ENCODE measurements at regions not wholly inside any gene's neighbourhood (a gene's known extent, or its start where the extent isn't known, plus 50 kb on each side); places are given as distances from the start of the nearest gene placed in this dataset.

- Histone ChIP-seq H3K27me3 (peaks cover 2% of the 10 kb centered on the region), H3K9me2 (replicated peaks; ENCODE audit: insufficient read depth) (no peaks in the 10 kb centered on the region), H4K20me1 (ENCODE audit: insufficient read depth, poor library complexity, severe bottlenecking) (no peaks in the 10 kb centered on the region), H2AFZ (no peak overlapping the region), H3K4me2 (no peak overlapping the region), H3K79me2 (no peaks in the 10 kb centered on the region), H3K27ac (no peak overlapping the region), H3K4me1 (ENCODE audit: insufficient read depth) (peaks cover 16% of the 10 kb centered on the region), H3K36me3 (replicated peaks; ENCODE audit: insufficient read depth, low read depth) (no peaks in the 10 kb centered on the region), H3K4me3 (no peak overlapping the region), H3K9me3 (ENCODE audit: low read depth) (no peaks in the 10 kb centered on the region)
- 96% methylated on average over 5 of the region's 5 CpGs for WGBS (ENCODE audit: low lambda C conversion rate, missing lambda C conversion rate)
- no peak for DNase-seq (ENCODE audit: low spot score)
- TF ChIP-seq CTCF (IDR thresholded peaks at IDR 0.05; ENCODE audit: poor library complexity) = no peak
- TF ChIP-seq EZH2phosphoT487 (IDR thresholded peaks at IDR 0.05; ENCODE audit: low read depth, severe bottlenecking, unreplicated experiment) = no peak
- no peak for TF ChIP-seq EZH2 (IDR thresholded peaks at IDR 0.05; ENCODE audit: borderline replicate concordance)
Observed at GRCh38 chr5:159788835-159789331, 127.4 kb upstream of the ADRA1B start.

- 40% methylated on average over 2 of the region's 2 CpGs for WGBS (ENCODE audit: low lambda C conversion rate, missing lambda C conversion rate)
- no peak overlapping the region for H3K4me3 ChIP-seq
Observed at GRCh38 chr5:159792180-159792579, 124.1 kb upstream of the ADRA1B start.

GRCh38 chr5:159797261-159797970 is 118.9 kb upstream of the ADRA1B start:
- TF ChIP-seq CTCF (IDR thresholded peaks at IDR 0.05; ENCODE audit: poor library complexity) (no peak), EZH2phosphoT487 (IDR thresholded peaks at IDR 0.05; ENCODE audit: low read depth, severe bottlenecking, unreplicated experiment) (no peak), EZH2 (IDR thresholded peaks at IDR 0.05; ENCODE audit: borderline replicate concordance) (no peak)
- Histone ChIP-seq H3K4me3 (no peak overlapping the region), H3K79me2 (no peaks in the 10 kb centered on the region), H3K27me3 (no peaks in the 10 kb centered on the region), H3K9me3 (ENCODE audit: low read depth) (no peaks in the 10 kb centered on the region), H3K27ac (no peak overlapping the region), H4K20me1 (ENCODE audit: insufficient read depth, poor library complexity, severe bottlenecking) (no peaks in the 10 kb centered on the region), H3K4me1 (ENCODE audit: insufficient read depth) (no peaks in the 10 kb centered on the region), H3K36me3 (replicated peaks; ENCODE audit: insufficient read depth, low read depth) (no peaks in the 10 kb centered on the region), H2AFZ (no peak overlapping the region), H3K4me2 (no peak overlapping the region), H3K9me2 (replicated peaks; ENCODE audit: insufficient read depth) (no peaks in the 10 kb centered on the region)
- WGBS (ENCODE audit: low lambda C conversion rate, missing lambda C conversion rate) = 57% methylated on average over 4 of the region's 4 CpGs
- DNase-seq (ENCODE audit: low spot score) = no peak

More at GRCh38 chr5:159792180-159792579, 124.1 kb upstream of the ADRA1B start:
- Histone ChIP-seq H3K27me3 (no peaks in the 10 kb centered on the region), H3K27ac (no peak overlapping the region), H3K4me2 (no peak overlapping the region), H3K4me1 (ENCODE audit: insufficient read depth) (peaks cover 14% of the 10 kb centered on the region), H3K79me2 (no peaks in the 10 kb centered on the region), H3K36me3 (replicated peaks; ENCODE audit: insufficient read depth, low read depth) (no peaks in the 10 kb centered on the region), H3K9me3 (ENCODE audit: low read depth) (no peaks in the 10 kb centered on the region), H4K20me1 (ENCODE audit: insufficient read depth, poor library complexity, severe bottlenecking) (no peaks in the 10 kb centered on the region), H2AFZ (no peak overlapping the region), H3K9me2 (replicated peaks; ENCODE audit: insufficient read depth) (no peaks in the 10 kb centered on the region)
- DNase-seq (ENCODE audit: low spot score) = no peak
- TF ChIP-seq EZH2 (IDR thresholded peaks at IDR 0.05; ENCODE audit: borderline replicate concordance) (no peak), CTCF (IDR thresholded peaks at IDR 0.05; ENCODE audit: poor library complexity) (no peak), EZH2phosphoT487 (IDR thresholded peaks at IDR 0.05; ENCODE audit: low read depth, severe bottlenecking, unreplicated experiment) (no peak)

Measured in hepatocyte (in vitro differentiated cells).